ENCODE measurements at regions not wholly inside any gene's neighbourhood (a gene's known extent, or its start where the extent isn't known, plus 50 kb on each side); places are given as distances from the start of the nearest gene placed in this dataset.

- TF ChIP-seq, protein P1, sequence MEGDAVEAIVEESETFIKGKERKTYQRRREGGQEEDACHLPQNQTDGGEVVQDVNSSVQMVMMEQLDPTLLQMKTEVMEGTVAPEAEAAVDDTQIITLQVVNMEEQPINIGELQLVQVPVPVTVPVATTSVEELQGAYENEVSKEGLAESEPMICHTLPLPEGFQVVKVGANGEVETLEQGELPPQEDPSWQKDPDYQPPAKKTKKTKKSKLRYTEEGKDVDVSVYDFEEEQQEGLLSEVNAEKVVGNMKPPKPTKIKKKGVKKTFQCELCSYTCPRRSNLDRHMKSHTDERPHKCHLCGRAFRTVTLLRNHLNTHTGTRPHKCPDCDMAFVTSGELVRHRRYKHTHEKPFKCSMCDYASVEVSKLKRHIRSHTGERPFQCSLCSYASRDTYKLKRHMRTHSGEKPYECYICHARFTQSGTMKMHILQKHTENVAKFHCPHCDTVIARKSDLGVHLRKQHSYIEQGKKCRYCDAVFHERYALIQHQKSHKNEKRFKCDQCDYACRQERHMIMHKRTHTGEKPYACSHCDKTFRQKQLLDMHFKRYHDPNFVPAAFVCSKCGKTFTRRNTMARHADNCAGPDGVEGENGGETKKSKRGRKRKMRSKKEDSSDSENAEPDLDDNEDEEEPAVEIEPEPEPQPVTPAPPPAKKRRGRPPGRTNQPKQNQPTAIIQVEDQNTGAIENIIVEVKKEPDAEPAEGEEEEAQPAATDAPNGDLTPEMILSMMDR (IDR thresholded peaks at IDR 0.05) = no peak
- TF ChIP-seq EP300 (IDR thresholded peaks at IDR 0.05) = no peak
- TF ChIP-seq POLR2A (IDR thresholded peaks at IDR 0.05) = no peak
Measured at GRCh38 chr14:47961634-47962033, 286.2 kb upstream of the MDGA2 start.

Data from ovary (tissue), 3 donors.